Natural killer cell (primary cell): ENCODE measurements at regions not wholly inside any gene's neighbourhood (a gene's known extent, or its start where the extent isn't known, plus 50 kb on each side); places are given as distances from the start of the nearest gene placed in this dataset.
A peak's percentile ranks its signal among the peaks of the same experiment; 100 is the strongest.

Source experiments
- ATAC-seq, 3 donors: fragments of 150-1000 bp in 2 of 3; fragments of 200-7000 bp in 1 of 3; cut with Tn5 transposase; 1 replicate in 1 of 3; 2 replicates in 2 of 3; pipeline ENCODE4 v1.10.0; 2021; ENCODE audit warnings: mild to moderate bottlenecking in 2 of 3, moderate library complexity in 2 of 3
- DNase-seq, 2 donors: peaks; one replicate each; pipeline versions ENCODE4 v3.0.0 to v3.0.0-alpha.2; 2013 to 2021; ENCODE audit warnings: mixed read lengths in 1 of 2
- H3K27ac ChIP-seq: one replicate; pipeline ENCODE4 v1.5.1; 2013; ENCODE audit warnings: mild to moderate bottlenecking, low read length
- H3K27me3 ChIP-seq: one replicate; pipeline ENCODE4 v1.6.1; 2013; ENCODE audit warnings: low read length; ENCODE audit not compliant: control insufficient read depth, insufficient read depth
- H3K36me3 ChIP-seq: one replicate; pipeline ENCODE4 v1.6.1; 2013; ENCODE audit warnings: low read length; ENCODE audit not compliant: control insufficient read depth, insufficient read depth
- H3K4me1 ChIP-seq: one replicate; pipeline ENCODE4 v1.6.1; 2013; ENCODE audit warnings: low read length; ENCODE audit not compliant: control insufficient read depth, insufficient read depth
- H3K4me3 ChIP-seq: one replicate; pipeline ENCODE4 v1.5.1; 2013; ENCODE audit warnings: low read length
- H3K9me3 ChIP-seq: one replicate; pipeline ENCODE4 v1.6.1; 2013; ENCODE audit warnings: low read length; ENCODE audit not compliant: control insufficient read depth, insufficient read depth
- H3K27ac Mint-ChIP-seq, 2 donors: one replicate each; pipeline ENCODE4 v1.8.0; 2022; ENCODE audit warnings: mild to moderate bottlenecking in 2 of 2, mixed read lengths in 2 of 2, moderate library complexity in 1 of 2
- H3K27me3 Mint-ChIP-seq, 2 donors: one replicate each; pipeline ENCODE4 v1.8.0; 2022; ENCODE audit warnings: low read depth in 2 of 2, mixed read lengths in 2 of 2
- H3K36me3 Mint-ChIP-seq: one replicate; pipeline ENCODE4 v1.8.0; 2022; ENCODE audit warnings: mixed read lengths
- H3K4me1 Mint-ChIP-seq, 2 donors: one replicate each; pipeline ENCODE4 v1.8.0; 2022; ENCODE audit warnings: mixed read lengths in 2 of 2
- H3K4me3 Mint-ChIP-seq: one replicate; pipeline ENCODE4 v1.8.0; 2022; ENCODE audit warnings: mild to moderate bottlenecking, moderate library complexity, mixed read lengths
- H3K9me3 Mint-ChIP-seq, 2 donors: one replicate each; pipeline ENCODE4 v1.8.0; 2022; ENCODE audit warnings: mixed read lengths in 2 of 2
- WGBS: methylation state at CpG from one replicate; pipeline ENCODE4 v1.1.7; 2013; ENCODE audit warnings: missing lambda C conversion rate; ENCODE audit not compliant: insufficient coverage; 5-methylcytosine and 5-hydroxymethylcytosine counted together
- intact Hi-C: fragments of 100-400 bp; cut with micrococcal nuclease; formaldehyde crosslinking; loops from one replicate; pipeline ENCODE4 v1.14.2; 2022
- TF ChIP-seq, protein P1 (sequence below): fragments of 200-600 bp; IDR thresholded peaks from one replicate; pipeline ENCODE4 v1.8.0; 2022; ENCODE audit warnings: antibody characterized with exemption

DNA sequence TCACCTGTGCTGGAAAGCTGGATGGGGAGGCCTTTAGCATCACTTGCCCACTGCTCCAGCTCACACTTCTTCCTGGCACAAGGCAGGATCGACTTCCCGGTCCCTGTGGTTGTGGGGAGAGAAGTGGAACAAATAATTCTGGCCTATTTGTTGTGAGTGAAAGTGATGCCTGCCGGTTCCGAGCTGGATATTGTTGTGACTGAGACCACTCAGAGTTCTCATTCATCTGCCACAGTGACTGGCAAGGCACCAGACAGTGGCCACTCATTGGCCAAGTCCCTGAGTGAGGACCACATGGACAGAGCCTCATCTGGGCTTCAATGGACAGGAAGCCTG lies 191.9 kb downstream of the PTPRU start:
- no peaks in the 10 kb centered on the region for H3K4me1 ChIP-seq
- 87% methylated on average over 4 of the region's 4 CpGs for WGBS
- ATAC-seq: no peak
- no peak overlapping the region for H3K4me3 ChIP-seq
- no peak for DNase-seq
- no peak overlapping the region for H3K27ac ChIP-seq
- no peak overlapping the region for H3K27ac Mint-ChIP-seq
- H3K27me3 Mint-ChIP-seq: peaks cover 14 to 28% of the 10 kb centered on the region in 2 donors
- intact Hi-C loops: no loop called here
- H3K4me3 Mint-ChIP-seq: no peak overlapping the region
- no peaks in the 10 kb centered on the region for H3K9me3 ChIP-seq
- H3K36me3 ChIP-seq: no peaks in the 10 kb centered on the region
- H3K36me3 Mint-ChIP-seq: no peaks in the 10 kb centered on the region
- TF ChIP-seq, protein P1, sequence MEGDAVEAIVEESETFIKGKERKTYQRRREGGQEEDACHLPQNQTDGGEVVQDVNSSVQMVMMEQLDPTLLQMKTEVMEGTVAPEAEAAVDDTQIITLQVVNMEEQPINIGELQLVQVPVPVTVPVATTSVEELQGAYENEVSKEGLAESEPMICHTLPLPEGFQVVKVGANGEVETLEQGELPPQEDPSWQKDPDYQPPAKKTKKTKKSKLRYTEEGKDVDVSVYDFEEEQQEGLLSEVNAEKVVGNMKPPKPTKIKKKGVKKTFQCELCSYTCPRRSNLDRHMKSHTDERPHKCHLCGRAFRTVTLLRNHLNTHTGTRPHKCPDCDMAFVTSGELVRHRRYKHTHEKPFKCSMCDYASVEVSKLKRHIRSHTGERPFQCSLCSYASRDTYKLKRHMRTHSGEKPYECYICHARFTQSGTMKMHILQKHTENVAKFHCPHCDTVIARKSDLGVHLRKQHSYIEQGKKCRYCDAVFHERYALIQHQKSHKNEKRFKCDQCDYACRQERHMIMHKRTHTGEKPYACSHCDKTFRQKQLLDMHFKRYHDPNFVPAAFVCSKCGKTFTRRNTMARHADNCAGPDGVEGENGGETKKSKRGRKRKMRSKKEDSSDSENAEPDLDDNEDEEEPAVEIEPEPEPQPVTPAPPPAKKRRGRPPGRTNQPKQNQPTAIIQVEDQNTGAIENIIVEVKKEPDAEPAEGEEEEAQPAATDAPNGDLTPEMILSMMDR: no peak
- peaks cover 2% of the 10 kb centered on the region for H3K27me3 ChIP-seq
- H3K4me1 Mint-ChIP-seq: no peaks in the 10 kb centered on the region
- H3K9me3 Mint-ChIP-seq: peaks cover 2 to 5% of the 10 kb centered on the region in 2 donors

- TF ChIP-seq, protein P1: no peak
- peaks cover 2% of the 10 kb centered on the region for H3K27me3 ChIP-seq
- H3K27ac Mint-ChIP-seq: no peak overlapping the region
- H3K4me3 Mint-ChIP-seq: no peak overlapping the region
- no peaks in the 10 kb centered on the region for H3K4me1 Mint-ChIP-seq
- H3K4me3 ChIP-seq: no peak overlapping the region
- no peaks in the 10 kb centered on the region for H3K36me3 Mint-ChIP-seq
- no peaks in the 10 kb centered on the region for H3K9me3 ChIP-seq
- DNase-seq (no peak), ATAC-seq (no peak)
- H3K4me1 ChIP-seq: no peaks in the 10 kb centered on the region
- peaks cover 2 to 5% of the 10 kb centered on the region in 2 donors for H3K9me3 Mint-ChIP-seq
- 82% methylated on average over 3 of the region's 3 CpGs for WGBS
- peaks cover 14 to 33% of the 10 kb centered on the region in 2 donors for H3K27me3 Mint-ChIP-seq
- no peaks in the 10 kb centered on the region for H3K36me3 ChIP-seq
- intact Hi-C loops: no loop called here
- H3K27ac ChIP-seq: no peak overlapping the region
These were observed 191.4 kb downstream of the PTPRU start for GRCh38 chr1:29427614-29428279.

- H3K27me3 Mint-ChIP-seq: peaks cover 15 to 34% of the 10 kb centered on the region in 2 donors
- no peaks in the 10 kb centered on the region for H3K36me3 Mint-ChIP-seq
- peaks cover 2 to 4% of the 10 kb centered on the region in 2 donors for H3K9me3 Mint-ChIP-seq
- ATAC-seq (peak in 1 of 3 donors; percentile 11), DNase-seq (no peak)
- WGBS: 84% methylated on average over 6 of the region's 7 CpGs
- no peak overlapping the region for H3K27ac ChIP-seq
- intact Hi-C loops: no loop called here
- H3K27me3 ChIP-seq: peaks cover 2% of the 10 kb centered on the region
- no peak overlapping the region for H3K4me3 Mint-ChIP-seq
- no peaks in the 10 kb centered on the region for H3K4me1 ChIP-seq
- H3K4me1 Mint-ChIP-seq: no peaks in the 10 kb centered on the region
- TF ChIP-seq, protein P1: no peak
- H3K27ac Mint-ChIP-seq: no peak overlapping the region
- H3K36me3 ChIP-seq: no peaks in the 10 kb centered on the region
- no peaks in the 10 kb centered on the region for H3K9me3 ChIP-seq
- no peak overlapping the region for H3K4me3 ChIP-seq
These were observed 190.5 kb downstream of the PTPRU start for GRCh38 chr1:29426701-29427279.

DNA sequence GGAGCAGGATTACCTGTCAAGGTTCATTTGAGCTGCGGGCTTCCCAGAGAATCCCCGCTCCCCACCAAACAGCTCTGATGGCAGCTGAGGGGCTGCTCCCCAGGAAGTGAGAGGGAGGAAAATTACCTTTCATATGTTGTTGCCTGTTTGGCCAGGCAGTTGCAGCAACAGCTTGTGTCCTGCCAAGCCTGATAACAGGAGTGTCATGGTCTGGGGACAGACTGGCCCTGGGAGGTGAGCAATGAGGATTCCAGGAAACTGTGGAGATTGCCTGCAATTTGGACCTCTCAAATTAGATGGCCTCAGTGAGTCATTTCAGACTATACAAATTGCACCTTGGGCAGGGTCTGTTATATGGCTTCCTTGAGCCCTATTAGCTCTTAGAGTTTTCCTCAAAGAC lies 189.3 kb downstream of the PTPRU start:
- Mint-ChIP-seq H3K27ac (no peak overlapping the region), H3K36me3 (no peaks in the 10 kb centered on the region), H3K27me3 (peaks cover 19 to 36% of the 10 kb centered on the region in 2 donors), H3K9me3 (no peaks in the 10 kb centered on the region), H3K4me1 (no peaks in the 10 kb centered on the region), H3K4me3 (no peak overlapping the region)
- H3K4me3 ChIP-seq: no peak overlapping the region
- H3K4me1 ChIP-seq: no peaks in the 10 kb centered on the region
- TF ChIP-seq, protein P1: no peak
- H3K36me3 ChIP-seq: no peaks in the 10 kb centered on the region
- no peak overlapping the region for H3K27ac ChIP-seq
- WGBS: 100% methylated on average over 2 of the region's 2 CpGs
- ATAC-seq: no peak
- intact Hi-C loops: no loop called here
- DNase-seq: no peak
- no peaks in the 10 kb centered on the region for H3K9me3 ChIP-seq
- peaks cover 2% of the 10 kb centered on the region for H3K27me3 ChIP-seq
